DND-41 (cell line): ENCODE measurements at regions not wholly inside any gene's neighbourhood (a gene's known extent, or its start where the extent isn't known, plus 50 kb on each side); places are given as distances from the start of the nearest gene placed in this dataset.

Experiments
- ATAC-seq: fragments of 200-7000 bp; cut with Tn5 transposase; 3 replicates; pipeline ENCODE4 v1.9.1; 2021; ENCODE audit warnings: low read depth; ENCODE audit not compliant: insufficient read depth
- DNase-seq: peaks from one replicate; pipeline ENCODE4 v3.0.0-alpha.2; 2020
- H2AFZ ChIP-seq: 2 replicates; pipeline ENCODE4 v1.6.0; 2012; ENCODE audit warnings: low read depth, low read length
- H3K27ac ChIP-seq: 2 replicates; pipeline ENCODE4 v1.5.1; 2012; ENCODE audit warnings: low read length, inconsistent platforms
- H3K27me3 ChIP-seq: fragments of 200-600 bp; sonication (generic); 2 replicates; pipeline ENCODE4 v1.6.0; 2012; ENCODE audit warnings: low read length, mild to moderate bottlenecking, inconsistent platforms; ENCODE audit not compliant: insufficient read depth, poor library complexity
- H3K36me3 ChIP-seq: 2 replicates; pipeline ENCODE4 v1.5.1; 2012; ENCODE audit warnings: low read length, inconsistent platforms; ENCODE audit not compliant: insufficient read depth
- H3K4me1 ChIP-seq: 2 replicates; pipeline ENCODE4 v1.5.1; 2012; ENCODE audit warnings: mild to moderate bottlenecking, low read length; ENCODE audit not compliant: insufficient read depth
- H3K4me2 ChIP-seq: 2 replicates; pipeline ENCODE4 v1.6.0; 2012; ENCODE audit warnings: mild to moderate bottlenecking, moderate library complexity, low read length, inconsistent platforms; ENCODE audit not compliant: insufficient read depth
- H3K4me3 ChIP-seq, 2 experiments: fragments of 200-600 bp in 1 of 2; shearing (Covaris generic) in 1 of 2; 2 replicates each; pipeline ENCODE4 v1.5.1; 2012 to 2016; ENCODE audit warnings: inconsistent platforms in 2 of 2, low read length in 2 of 2, mild to moderate bottlenecking in 2 of 2, low read depth in 1 of 2, moderate library complexity in 1 of 2
- H3K79me2 ChIP-seq: 2 replicates; pipeline ENCODE4 v1.6.0; 2012; ENCODE audit warnings: low read length, inconsistent platforms; ENCODE audit not compliant: insufficient read depth
- H3K9ac ChIP-seq: 2 replicates; pipeline ENCODE4 v1.6.0; 2012; ENCODE audit warnings: low read depth, mild to moderate bottlenecking, inconsistent platforms, low read length, moderate library complexity
- H3K9me3 ChIP-seq: 2 replicates; pipeline ENCODE4 v1.5.1; 2012; ENCODE audit warnings: low read length, moderate library complexity, mild to moderate bottlenecking, inconsistent platforms; ENCODE audit not compliant: insufficient read depth, severe bottlenecking
- H4K20me1 ChIP-seq: 2 replicates; pipeline ENCODE4 v1.6.0; 2012; ENCODE audit warnings: low read length; ENCODE audit not compliant: insufficient read depth
- EZH2 ChIP-seq: IDR thresholded peaks from 3 replicates; pipeline ENCODE4 v1.6.1; 2012; ENCODE audit warnings: borderline replicate concordance, low read depth, mild to moderate bottlenecking, moderate library complexity, low read length, inconsistent platforms; ENCODE audit not compliant: severe bottlenecking
- TF ChIP-seq, protein P1 (sequence below): IDR thresholded peaks from 2 replicates; pipeline ENCODE4 v1.5.1; 2012; ENCODE audit warnings: borderline replicate concordance, low read length, moderate library complexity, mild to moderate bottlenecking; ENCODE audit not compliant: poor library complexity, severe bottlenecking; ENCODE audit errors: extremely low read depth

DNA sequence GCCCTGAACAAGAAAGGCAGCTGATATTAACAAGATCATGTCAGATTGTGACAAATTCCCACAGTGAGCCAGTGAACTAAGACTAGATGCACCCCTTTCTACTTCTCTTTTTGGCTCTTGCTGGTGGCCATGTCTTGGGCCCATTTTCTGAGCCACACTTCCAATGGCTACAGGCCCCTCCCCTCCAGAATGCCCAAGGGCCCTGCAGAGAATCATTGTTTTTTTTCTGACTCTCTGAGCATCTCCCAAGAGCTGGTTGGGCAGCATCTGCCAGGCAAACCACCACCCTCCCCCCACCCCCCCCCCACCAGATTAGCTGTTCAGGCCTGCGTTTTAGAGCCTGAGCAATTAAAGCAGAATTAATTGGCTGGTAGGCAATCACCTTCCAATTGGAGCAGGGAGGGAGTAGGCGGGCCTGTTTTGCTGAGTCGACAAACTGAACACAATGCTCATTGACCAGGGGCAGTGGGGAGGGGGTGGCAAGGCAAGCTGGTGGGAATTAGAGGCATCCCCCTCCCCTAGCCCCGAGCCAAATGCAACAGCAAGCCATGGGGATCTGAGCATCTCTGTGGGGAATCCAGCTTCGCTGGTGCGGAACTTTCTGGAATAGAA, 541.4 kb downstream of the MN1 start:
- TF ChIP-seq, protein P1, sequence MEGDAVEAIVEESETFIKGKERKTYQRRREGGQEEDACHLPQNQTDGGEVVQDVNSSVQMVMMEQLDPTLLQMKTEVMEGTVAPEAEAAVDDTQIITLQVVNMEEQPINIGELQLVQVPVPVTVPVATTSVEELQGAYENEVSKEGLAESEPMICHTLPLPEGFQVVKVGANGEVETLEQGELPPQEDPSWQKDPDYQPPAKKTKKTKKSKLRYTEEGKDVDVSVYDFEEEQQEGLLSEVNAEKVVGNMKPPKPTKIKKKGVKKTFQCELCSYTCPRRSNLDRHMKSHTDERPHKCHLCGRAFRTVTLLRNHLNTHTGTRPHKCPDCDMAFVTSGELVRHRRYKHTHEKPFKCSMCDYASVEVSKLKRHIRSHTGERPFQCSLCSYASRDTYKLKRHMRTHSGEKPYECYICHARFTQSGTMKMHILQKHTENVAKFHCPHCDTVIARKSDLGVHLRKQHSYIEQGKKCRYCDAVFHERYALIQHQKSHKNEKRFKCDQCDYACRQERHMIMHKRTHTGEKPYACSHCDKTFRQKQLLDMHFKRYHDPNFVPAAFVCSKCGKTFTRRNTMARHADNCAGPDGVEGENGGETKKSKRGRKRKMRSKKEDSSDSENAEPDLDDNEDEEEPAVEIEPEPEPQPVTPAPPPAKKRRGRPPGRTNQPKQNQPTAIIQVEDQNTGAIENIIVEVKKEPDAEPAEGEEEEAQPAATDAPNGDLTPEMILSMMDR, result no peak
- TF ChIP-seq EZH2, result no peak
- ATAC-seq (no peak), DNase-seq (no peak)
- H3K36me3 ChIP-seq, result no peaks in the 10 kb centered on the region
- no peaks in the 10 kb centered on the region for H3K79me2 ChIP-seq
- H4K20me1 ChIP-seq, result no peaks in the 10 kb centered on the region
- H3K4me3 ChIP-seq, result no peak overlapping the region
- no peak overlapping the region for H3K27ac ChIP-seq
- H3K27me3 ChIP-seq, result no peaks in the 10 kb centered on the region
- no peaks in the 10 kb centered on the region for H3K4me1 ChIP-seq
- peaks cover 6% of the 10 kb centered on the region for H3K9me3 ChIP-seq
- H3K9ac ChIP-seq, result no peak overlapping the region
- H2AFZ ChIP-seq, result no peak overlapping the region
- H3K4me2 ChIP-seq, result no peak overlapping the region

DNA sequence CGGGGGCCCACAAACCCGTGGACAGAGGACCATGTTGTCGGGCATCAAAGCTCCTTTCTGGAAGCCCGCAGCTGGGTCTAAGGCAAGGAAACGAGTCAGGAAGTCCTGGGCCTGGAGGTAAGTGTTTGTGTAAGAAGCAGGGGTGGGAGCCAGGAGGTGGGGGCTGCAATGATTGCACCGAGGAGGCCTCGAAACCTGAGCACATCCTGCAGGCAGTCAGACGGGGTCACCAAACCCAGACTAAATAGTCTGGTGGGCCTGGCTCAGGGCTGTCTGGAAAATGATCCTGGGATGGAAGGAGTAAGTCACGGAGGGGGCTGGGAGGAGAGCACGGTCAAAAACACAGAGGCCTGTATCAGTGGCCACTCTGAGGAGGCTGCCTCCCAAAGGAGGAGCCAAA, 539.2 kb downstream of the MN1 start:
- ATAC-seq (no peak), DNase-seq (no peak)
- no peaks in the 10 kb centered on the region for H4K20me1 ChIP-seq
- H2AFZ ChIP-seq, result no peak overlapping the region
- H3K9me3 ChIP-seq, result no peaks in the 10 kb centered on the region
- TF ChIP-seq, protein P1, result no peak
- TF ChIP-seq EZH2, result no peak
- H3K36me3 ChIP-seq, result no peaks in the 10 kb centered on the region
- no peak overlapping the region for H3K4me3 ChIP-seq
- H3K27me3 ChIP-seq, result no peaks in the 10 kb centered on the region
- H3K4me2 ChIP-seq, result no peak overlapping the region
- H3K9ac ChIP-seq, result no peak overlapping the region
- no peaks in the 10 kb centered on the region for H3K79me2 ChIP-seq
- no peak overlapping the region for H3K27ac ChIP-seq
- no peaks in the 10 kb centered on the region for H3K4me1 ChIP-seq

DNA sequence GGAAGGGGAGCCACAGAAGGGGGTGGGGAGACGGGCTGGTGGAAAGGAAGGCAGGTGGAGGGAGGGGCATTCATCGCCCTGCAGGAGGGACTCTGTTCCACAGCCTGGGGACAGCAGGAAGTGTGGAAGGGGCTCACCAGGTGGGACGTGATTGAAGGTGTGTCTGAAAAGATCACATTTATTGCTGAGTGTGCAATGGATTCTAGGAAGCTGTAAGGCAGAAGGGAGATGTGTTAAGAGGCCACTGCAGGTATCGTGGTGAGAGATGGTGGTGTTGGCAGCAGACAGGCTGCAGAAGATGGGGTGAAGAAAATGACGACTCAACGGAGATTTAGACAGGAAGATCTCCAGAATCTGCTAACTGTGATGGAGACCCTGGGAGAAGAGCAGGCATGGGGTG, 537.4 kb downstream of the MN1 start:
- Histone ChIP-seq H3K4me1 (no peaks in the 10 kb centered on the region), H3K36me3 (no peaks in the 10 kb centered on the region), H3K27me3 (no peaks in the 10 kb centered on the region), H3K79me2 (no peaks in the 10 kb centered on the region), H3K27ac (no peak overlapping the region), H3K9ac (no peak overlapping the region), H3K4me2 (no peak overlapping the region), H3K9me3 (no peaks in the 10 kb centered on the region), H2AFZ (no peak overlapping the region), H3K4me3 (no peak overlapping the region), H4K20me1 (no peaks in the 10 kb centered on the region)
- TF ChIP-seq EZH2, result no peak
- TF ChIP-seq, protein P1, result no peak
- no peak for ATAC-seq
- no peak for DNase-seq

DNA sequence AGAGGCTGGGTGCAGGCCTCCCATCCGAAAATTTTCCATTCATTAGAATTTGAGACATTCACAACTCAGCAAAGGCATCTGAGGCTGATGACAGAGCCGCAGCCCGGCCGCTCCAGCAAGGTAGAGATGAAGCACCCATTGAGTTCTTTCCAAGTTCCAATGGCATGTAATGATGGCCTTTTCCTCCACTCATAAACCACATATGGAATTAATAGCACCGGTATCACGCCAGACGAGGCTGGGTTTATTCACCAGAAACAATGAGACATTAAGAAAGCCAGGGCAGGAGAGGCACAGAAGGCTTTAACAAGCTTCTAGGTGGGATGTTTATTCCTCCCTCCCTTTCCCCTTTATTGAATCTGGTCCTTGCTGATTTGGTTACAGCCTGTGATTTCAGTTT, 534.4 kb downstream of the MN1 start:
- no peaks in the 10 kb centered on the region for H3K79me2 ChIP-seq
- H3K27ac ChIP-seq, result no peak overlapping the region
- H3K4me2 ChIP-seq, result no peak overlapping the region
- H4K20me1 ChIP-seq, result no peaks in the 10 kb centered on the region
- no peak overlapping the region for H3K9ac ChIP-seq
- no peaks in the 10 kb centered on the region for H3K9me3 ChIP-seq
- no peak overlapping the region for H3K4me3 ChIP-seq
- peaks cover 6% of the 10 kb centered on the region for H3K27me3 ChIP-seq
- H3K36me3 ChIP-seq, result no peaks in the 10 kb centered on the region
- DNase-seq (no peak), ATAC-seq (no peak)
- no peak overlapping the region for H2AFZ ChIP-seq
- no peaks in the 10 kb centered on the region for H3K4me1 ChIP-seq
- TF ChIP-seq EZH2, result no peak
- TF ChIP-seq, protein P1, result no peak
